Peyer's patch (tissue), 4 donors: ENCODE measurements at regions not wholly inside any gene's neighbourhood (a gene's known extent, or its start where the extent isn't known, plus 50 kb on each side); places are given as distances from the start of the nearest gene placed in this dataset.

Experiments
- CTCF ChIP-seq, 6 experiments: fragments of 450-650 bp in 4 of 6; fragments of 200-600 bp in 2 of 6; sonication (generic) in 1 of 6; IDR thresholded peaks; one replicate each; pipeline ENCODE4 v1.5.1; 2017 to 2019; ENCODE audit warnings: antibody characterized with exemption in 6 of 6, mild to moderate bottlenecking in 3 of 6, moderate library complexity in 1 of 6
- POLR2A ChIP-seq, 2 donors: fragments of 450-650 bp; IDR thresholded peaks; one replicate each; pipeline ENCODE4 v1.5.1; 2017; ENCODE audit warnings: antibody characterized with exemption in 2 of 2, mild to moderate bottlenecking in 2 of 2, moderate library complexity in 2 of 2

- TF ChIP-seq CTCF (IDR thresholded peaks at IDR 0.05) = no peak
- no peak for TF ChIP-seq POLR2A (IDR thresholded peaks at IDR 0.05)
Measured at GRCh38 chr10:105328503-105329133, 687.5 kb downstream of the SORCS3 start.
